H1 (cell line): ENCODE measurements at regions not wholly inside any gene's neighbourhood (a gene's known extent, or its start where the extent isn't known, plus 50 kb on each side); places are given as distances from the start of the nearest gene placed in this dataset.

ENCODE experiments used
- BCL11A ChIP-seq, 2 experiments: IDR thresholded peaks; one replicate each; pipeline ENCODE4 v1.6.1; 2011; ENCODE audit warnings: low read depth in 2 of 2, low read length in 2 of 2, mild to moderate bottlenecking in 2 of 2
- CBX5 ChIP-seq: fragments of 300-800, 300-1000 bp; sonication (generic); IDR thresholded peaks from 2 replicates; pipeline ENCODE4 v1.7.1; 2016; ENCODE audit warnings: antibody characterized with exemption, low read length, low read depth
- CTBP2 ChIP-seq: IDR thresholded peaks from 2 replicates; pipeline ENCODE4 v1.7.0; 2011; ENCODE audit warnings: borderline replicate concordance, mild to moderate bottlenecking, moderate library complexity, mixed read lengths, low read length; ENCODE audit not compliant: insufficient read depth, insufficient read length
- POLR2A ChIP-seq, 2 experiments: IDR thresholded peaks; 1 replicate in 1 of 2; 2 replicates in 1 of 2; pipeline ENCODE4 v1.6.1; 2011; ENCODE audit warnings: low read depth in 2 of 2, low read length in 2 of 2, mild to moderate bottlenecking in 2 of 2; ENCODE audit errors: control extremely low read depth in 1 of 2
- SIRT6 ChIP-seq: IDR thresholded peaks from one replicate; pipeline ENCODE4 v1.7.1; 2012; ENCODE audit warnings: low read length, inconsistent platforms
- TAF1 ChIP-seq: IDR thresholded peaks from 2 replicates; pipeline ENCODE4 v1.6.1; 2011; ENCODE audit warnings: mild to moderate bottlenecking, low read depth, low read length
- TBP ChIP-seq: IDR thresholded peaks from 2 replicates; pipeline ENCODE4 v1.6.1; 2011; ENCODE audit warnings: low read depth, low read length, improper control_type of control experiment
- TF ChIP-seq, protein P1 (sequence below): fragments of 300-600 bp; sonication (generic); IDR thresholded peaks from 2 replicates; pipeline ENCODE4 v1.7.1; 2012; ENCODE audit warnings: low read length, moderate library complexity, mild to moderate bottlenecking, inconsistent platforms; ENCODE audit not compliant: insufficient replicate concordance
- TF ChIP-seq, protein P2 (sequence below): IDR thresholded peaks from 2 replicates; pipeline ENCODE4 v1.6.1; 2011; ENCODE audit warnings: low read length, improper control_type of control experiment
- TF ChIP-seq, protein P3 (sequence below): IDR thresholded peaks from 2 replicates; pipeline ENCODE4 v1.6.1; 2012; ENCODE audit warnings: low read length, inconsistent platforms

DNA sequence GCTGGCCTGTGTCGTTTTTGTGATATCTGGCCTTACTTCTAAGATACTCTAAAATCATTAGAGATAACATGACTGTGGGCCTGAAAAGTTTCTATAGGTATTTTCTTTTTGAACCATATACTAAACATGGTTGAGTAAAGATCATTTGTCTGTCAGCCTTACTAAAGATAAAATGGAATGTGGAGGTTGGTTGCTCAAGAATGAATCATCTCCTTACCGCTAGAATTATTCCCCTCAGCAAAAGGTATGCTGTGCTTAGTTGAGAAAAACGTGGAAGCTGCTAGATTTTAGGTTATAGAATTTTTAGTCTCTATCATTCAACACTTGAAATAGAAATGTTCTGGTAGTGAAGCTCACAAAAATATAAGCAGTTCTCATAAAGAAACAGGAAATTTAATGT, 407.3 kb downstream of the AEBP2 start (continued):
- TF ChIP-seq, protein P1, sequence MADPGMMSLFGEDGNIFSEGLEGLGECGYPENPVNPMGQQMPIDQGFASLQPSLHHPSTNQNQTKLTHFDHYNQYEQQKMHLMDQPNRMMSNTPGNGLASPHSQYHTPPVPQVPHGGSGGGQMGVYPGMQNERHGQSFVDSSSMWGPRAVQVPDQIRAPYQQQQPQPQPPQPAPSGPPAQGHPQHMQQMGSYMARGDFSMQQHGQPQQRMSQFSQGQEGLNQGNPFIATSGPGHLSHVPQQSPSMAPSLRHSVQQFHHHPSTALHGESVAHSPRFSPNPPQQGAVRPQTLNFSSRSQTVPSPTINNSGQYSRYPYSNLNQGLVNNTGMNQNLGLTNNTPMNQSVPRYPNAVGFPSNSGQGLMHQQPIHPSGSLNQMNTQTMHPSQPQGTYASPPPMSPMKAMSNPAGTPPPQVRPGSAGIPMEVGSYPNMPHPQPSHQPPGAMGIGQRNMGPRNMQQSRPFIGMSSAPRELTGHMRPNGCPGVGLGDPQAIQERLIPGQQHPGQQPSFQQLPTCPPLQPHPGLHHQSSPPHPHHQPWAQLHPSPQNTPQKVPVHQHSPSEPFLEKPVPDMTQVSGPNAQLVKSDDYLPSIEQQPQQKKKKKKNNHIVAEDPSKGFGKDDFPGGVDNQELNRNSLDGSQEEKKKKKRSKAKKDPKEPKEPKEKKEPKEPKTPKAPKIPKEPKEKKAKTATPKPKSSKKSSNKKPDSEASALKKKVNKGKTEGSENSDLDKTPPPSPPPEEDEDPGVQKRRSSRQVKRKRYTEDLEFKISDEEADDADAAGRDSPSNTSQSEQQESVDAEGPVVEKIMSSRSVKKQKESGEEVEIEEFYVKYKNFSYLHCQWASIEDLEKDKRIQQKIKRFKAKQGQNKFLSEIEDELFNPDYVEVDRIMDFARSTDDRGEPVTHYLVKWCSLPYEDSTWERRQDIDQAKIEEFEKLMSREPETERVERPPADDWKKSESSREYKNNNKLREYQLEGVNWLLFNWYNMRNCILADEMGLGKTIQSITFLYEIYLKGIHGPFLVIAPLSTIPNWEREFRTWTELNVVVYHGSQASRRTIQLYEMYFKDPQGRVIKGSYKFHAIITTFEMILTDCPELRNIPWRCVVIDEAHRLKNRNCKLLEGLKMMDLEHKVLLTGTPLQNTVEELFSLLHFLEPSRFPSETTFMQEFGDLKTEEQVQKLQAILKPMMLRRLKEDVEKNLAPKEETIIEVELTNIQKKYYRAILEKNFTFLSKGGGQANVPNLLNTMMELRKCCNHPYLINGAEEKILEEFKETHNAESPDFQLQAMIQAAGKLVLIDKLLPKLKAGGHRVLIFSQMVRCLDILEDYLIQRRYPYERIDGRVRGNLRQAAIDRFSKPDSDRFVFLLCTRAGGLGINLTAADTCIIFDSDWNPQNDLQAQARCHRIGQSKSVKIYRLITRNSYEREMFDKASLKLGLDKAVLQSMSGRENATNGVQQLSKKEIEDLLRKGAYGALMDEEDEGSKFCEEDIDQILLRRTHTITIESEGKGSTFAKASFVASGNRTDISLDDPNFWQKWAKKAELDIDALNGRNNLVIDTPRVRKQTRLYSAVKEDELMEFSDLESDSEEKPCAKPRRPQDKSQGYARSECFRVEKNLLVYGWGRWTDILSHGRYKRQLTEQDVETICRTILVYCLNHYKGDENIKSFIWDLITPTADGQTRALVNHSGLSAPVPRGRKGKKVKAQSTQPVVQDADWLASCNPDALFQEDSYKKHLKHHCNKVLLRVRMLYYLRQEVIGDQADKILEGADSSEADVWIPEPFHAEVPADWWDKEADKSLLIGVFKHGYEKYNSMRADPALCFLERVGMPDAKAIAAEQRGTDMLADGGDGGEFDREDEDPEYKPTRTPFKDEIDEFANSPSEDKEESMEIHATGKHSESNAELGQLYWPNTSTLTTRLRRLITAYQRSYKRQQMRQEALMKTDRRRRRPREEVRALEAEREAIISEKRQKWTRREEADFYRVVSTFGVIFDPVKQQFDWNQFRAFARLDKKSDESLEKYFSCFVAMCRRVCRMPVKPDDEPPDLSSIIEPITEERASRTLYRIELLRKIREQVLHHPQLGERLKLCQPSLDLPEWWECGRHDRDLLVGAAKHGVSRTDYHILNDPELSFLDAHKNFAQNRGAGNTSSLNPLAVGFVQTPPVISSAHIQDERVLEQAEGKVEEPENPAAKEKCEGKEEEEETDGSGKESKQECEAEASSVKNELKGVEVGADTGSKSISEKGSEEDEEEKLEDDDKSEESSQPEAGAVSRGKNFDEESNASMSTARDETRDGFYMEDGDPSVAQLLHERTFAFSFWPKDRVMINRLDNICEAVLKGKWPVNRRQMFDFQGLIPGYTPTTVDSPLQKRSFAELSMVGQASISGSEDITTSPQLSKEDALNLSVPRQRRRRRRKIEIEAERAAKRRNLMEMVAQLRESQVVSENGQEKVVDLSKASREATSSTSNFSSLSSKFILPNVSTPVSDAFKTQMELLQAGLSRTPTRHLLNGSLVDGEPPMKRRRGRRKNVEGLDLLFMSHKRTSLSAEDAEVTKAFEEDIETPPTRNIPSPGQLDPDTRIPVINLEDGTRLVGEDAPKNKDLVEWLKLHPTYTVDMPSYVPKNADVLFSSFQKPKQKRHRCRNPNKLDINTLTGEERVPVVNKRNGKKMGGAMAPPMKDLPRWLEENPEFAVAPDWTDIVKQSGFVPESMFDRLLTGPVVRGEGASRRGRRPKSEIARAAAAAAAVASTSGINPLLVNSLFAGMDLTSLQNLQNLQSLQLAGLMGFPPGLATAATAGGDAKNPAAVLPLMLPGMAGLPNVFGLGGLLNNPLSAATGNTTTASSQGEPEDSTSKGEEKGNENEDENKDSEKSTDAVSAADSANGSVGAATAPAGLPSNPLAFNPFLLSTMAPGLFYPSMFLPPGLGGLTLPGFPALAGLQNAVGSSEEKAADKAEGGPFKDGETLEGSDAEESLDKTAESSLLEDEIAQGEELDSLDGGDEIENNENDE: no peak
- no peak for TF ChIP-seq TAF1
- TF ChIP-seq BCL11A (IDR thresholded peaks at IDR 0.05; ENCODE audit: low read depth in 2 of 2, low read length in 2 of 2): no peak
- TF ChIP-seq, protein P2, sequence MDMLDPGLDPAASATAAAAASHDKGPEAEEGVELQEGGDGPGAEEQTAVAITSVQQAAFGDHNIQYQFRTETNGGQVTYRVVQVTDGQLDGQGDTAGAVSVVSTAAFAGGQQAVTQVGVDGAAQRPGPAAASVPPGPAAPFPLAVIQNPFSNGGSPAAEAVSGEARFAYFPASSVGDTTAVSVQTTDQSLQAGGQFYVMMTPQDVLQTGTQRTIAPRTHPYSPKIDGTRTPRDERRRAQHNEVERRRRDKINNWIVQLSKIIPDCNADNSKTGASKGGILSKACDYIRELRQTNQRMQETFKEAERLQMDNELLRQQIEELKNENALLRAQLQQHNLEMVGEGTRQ: no peak
- TF ChIP-seq CBX5: no peak
- TF ChIP-seq POLR2A (IDR thresholded peaks at IDR 0.05; ENCODE audit: control extremely low read depth in 1 of 2, low read depth in 2 of 2, low read length in 2 of 2): no peak
- TF ChIP-seq, protein P3, sequence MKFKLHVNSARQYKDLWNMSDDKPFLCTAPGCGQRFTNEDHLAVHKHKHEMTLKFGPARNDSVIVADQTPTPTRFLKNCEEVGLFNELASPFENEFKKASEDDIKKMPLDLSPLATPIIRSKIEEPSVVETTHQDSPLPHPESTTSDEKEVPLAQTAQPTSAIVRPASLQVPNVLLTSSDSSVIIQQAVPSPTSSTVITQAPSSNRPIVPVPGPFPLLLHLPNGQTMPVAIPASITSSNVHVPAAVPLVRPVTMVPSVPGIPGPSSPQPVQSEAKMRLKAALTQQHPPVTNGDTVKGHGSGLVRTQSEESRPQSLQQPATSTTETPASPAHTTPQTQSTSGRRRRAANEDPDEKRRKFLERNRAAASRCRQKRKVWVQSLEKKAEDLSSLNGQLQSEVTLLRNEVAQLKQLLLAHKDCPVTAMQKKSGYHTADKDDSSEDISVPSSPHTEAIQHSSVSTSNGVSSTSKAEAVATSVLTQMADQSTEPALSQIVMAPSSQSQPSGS: no peak
- no peak for TF ChIP-seq SIRT6
- no peak for TF ChIP-seq TBP
- no peak for TF ChIP-seq CTBP2
